ENCODE measurements at regions not wholly inside any gene's neighbourhood (a gene's known extent, or its start where the extent isn't known, plus 50 kb on each side); places are given as distances from the start of the nearest gene placed in this dataset.
"Not testable (repeated sequence)": the region's sequence is repeated elsewhere in the genome, so short reads cannot be mapped to it uniquely, and the experiment has no call there.

- no peak for DNase-seq (ENCODE audit: low spot score)
Observed at GRCh38 chr3:95627293-95627692, 1187.1 kb upstream of the EPHA6 start.

DNA sequence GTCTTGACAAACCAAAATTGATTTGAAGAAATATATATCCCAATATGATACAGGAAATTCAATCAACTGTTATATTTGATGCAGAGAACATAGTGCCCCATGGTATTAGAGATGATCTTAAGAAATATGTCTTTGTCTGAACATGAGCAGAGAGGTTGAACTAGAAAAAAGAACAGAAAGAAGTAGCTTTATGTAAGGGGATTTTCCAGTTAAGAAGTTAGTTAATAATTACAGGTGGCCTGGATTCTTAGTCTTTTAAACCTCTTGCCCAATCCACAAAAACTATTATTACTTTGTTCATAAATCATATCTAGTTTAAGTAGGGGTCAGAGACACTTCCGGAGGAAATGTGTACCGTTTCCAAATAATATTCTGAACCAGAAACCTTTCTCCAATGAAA, 1186.7 kb upstream of the EPHA6 start:
- DNase-seq (ENCODE audit: low spot score): no peak

GRCh38 chr3:95629802-95630201, 1184.6 kb upstream of the EPHA6 start:
- no peak for DNase-seq (ENCODE audit: low spot score)

DNA sequence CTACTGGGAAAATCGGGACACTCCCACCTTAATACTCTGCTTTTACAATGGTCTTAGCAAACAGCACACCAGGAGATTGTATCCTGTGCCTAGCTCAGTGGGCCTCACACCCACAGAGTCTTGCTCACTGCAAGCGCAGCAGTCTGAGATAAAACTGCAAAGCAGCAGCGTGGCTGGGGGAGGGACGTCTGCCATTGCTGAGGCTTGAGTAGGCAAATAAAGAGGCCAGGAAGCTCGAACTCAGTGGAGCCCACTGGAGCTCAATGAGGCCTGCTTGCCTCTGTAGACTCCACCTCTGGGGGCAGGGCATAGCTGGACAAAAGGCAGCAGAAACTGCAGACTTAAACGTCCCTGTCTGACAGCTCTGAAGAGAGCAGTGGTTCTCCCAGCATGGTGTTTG, 1169.1 kb upstream of the EPHA6 start:
- DNase-seq (ENCODE audit: low spot score): no peak

DNA sequence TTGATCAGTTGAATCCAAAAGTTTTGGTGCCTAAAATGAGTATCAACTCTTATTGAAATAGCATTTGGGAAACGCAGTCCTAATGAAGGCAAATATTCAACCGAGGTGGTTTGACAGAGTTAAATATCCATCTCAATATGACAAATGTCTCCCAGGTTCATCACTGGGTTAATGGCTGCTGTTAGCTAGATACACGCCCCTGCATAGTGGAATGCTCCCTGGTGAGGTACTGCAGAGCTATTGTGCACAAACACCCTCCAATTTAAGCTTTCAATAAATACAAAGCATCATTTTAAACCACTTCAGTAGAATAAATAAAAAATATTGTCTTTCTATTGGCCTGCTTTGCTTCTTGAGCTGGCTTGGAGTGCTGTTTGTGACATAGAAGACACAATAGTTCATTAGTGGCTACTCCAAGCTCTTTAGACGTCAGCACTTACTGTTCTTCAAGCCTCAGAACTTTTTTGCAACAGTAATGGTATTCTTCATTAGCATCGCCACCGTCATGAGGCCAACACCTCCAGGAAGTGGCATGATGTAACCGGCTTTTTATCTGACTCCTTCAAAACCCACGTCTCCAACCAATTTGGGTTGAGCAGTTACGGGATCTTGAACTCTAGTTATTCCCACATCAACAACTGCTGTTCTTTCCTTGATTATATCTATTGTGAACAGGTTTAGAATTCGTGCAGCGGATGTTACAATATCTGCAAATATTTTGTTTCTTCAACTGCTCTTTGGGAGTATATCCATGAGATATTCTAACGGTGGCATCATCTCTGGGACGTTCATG, 1159.6 kb upstream of the EPHA6 start:
- no peak for DNase-seq (ENCODE audit: low spot score)

- DNase-seq (ENCODE audit: low spot score): no peak
Observed at GRCh38 chr3:95655363-95655986, 1158.9 kb upstream of the EPHA6 start.

DNA sequence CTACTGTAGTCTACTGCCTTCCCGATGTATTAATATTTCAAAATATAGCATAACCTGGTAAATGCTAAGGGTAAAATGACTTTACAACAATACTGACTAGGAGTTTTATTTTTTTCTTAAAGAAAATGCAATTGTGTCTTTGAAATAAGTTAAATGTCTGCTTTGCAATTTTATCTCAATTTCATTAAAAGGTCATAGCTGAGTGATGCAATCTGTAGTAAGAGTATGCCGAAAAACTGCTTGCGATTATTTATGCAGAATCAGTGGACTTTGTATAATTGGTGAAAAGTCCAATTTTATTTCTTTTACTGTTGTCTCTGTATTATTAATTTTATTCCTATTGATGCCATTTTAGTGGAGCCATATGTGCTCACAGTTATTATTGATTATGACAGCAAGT, 1143.6 kb upstream of the EPHA6 start:
- DNase-seq (ENCODE audit: low spot score): no peak

DNA sequence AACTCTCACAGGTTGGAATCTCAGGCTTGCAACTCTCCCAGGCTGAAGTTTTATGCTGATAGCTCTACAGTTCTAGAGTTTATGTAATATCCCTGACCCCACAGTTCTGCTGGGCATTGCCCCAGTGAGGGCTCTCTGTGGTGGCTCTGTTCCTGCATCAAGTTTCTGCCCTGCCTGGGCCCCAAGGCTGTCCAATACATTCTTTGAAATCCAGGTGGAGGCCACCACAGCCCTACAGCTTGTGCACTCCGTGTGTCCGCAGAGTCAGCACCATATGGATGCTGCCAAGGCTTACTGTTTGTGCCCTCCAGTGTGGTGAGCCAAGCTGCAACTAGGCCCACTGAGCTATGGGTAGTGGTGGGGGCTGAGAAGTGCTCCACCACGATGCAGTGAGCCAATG, 1141.2 kb upstream of the EPHA6 start:
- DNase-seq (ENCODE audit: low spot score): no peak

GRCh38 chr3:95705786-95706418, 1108.5 kb upstream of the EPHA6 start:
- no peak for DNase-seq (ENCODE audit: low spot score)

- no peak for DNase-seq (ENCODE audit: low spot score)
Observed at GRCh38 chr3:95707268-95707667, 1107.1 kb upstream of the EPHA6 start.

GRCh38 chr3:95710684-95711083, 1103.7 kb upstream of the EPHA6 start:
- DNase-seq (ENCODE audit: low spot score): no peak

GRCh38 chr3:95711789-95712188, 1102.6 kb upstream of the EPHA6 start:
- DNase-seq (ENCODE audit: low spot score): no peak

DNA sequence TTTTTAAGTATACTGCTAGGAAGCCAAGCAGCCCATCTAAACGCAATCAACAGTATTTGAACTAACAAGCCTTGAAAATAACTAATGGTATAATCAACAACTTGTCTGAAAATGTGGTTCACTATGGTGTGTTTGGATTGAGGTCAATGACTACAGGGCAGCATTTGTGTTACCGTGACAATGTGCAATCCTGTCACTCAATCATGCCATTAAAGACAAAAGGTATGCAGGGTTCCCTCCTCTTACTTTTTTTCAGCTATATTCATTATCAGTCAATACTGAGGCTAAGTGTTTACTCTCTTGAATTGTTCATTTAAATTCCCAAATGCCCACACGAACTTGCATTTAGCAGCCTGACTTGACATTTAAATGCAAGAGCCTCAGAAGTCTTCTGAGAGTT, 1099.3 kb upstream of the EPHA6 start:
- DNase-seq (ENCODE audit: low spot score): no peak

GRCh38 chr3:95717048-95717447, 1097.3 kb upstream of the EPHA6 start:
- DNase-seq (ENCODE audit: low spot score): no peak

- no peak for DNase-seq (ENCODE audit: low spot score)
Observed at GRCh38 chr3:95718168-95718567, 1096.2 kb upstream of the EPHA6 start.

GRCh38 chr3:95719481-95719880, 1094.9 kb upstream of the EPHA6 start:
- no peak for DNase-seq (ENCODE audit: low spot score)

DNA sequence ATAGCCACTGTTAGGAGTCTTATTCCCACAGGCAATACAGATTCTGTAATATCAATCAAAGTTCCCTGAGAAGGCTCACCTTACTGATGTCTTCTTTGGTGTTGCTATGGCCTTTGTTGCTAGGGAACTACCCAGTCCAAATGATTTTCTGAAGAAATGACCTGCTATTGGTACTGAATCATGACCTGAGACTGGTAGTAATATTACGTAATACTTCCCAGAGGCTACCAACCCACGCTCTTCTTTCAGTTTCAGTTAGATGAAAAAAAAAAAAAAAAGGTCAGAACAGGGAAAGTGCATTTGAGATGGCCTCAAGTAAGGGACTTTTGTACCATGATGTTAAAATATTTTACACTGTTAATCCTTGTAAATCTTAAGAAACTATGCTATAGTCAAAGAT, 1092.5 kb upstream of the EPHA6 start:
- no peak for DNase-seq (ENCODE audit: low spot score)

DNA sequence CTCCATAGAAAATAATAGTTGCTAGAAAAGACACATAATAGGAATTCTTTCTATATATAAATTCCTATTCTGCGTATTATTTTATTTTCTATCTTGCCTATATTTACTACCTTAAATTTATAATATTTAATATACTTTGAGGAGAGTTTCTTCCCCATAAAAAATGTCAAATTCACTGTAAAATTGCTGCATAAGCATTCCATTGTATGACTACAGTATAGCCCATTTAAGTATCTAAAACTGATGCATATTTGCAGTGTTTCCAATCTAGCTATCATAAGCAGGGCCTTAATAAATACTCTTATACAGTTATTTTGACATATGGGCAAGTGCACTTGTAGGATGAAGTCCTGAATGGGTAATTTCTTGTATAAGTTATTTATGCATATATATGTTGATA, 1088.6 kb upstream of the EPHA6 start:
- no peak for DNase-seq (ENCODE audit: low spot score)

- no peak for DNase-seq (ENCODE audit: low spot score)
Observed at GRCh38 chr3:95731753-95732152, 1082.6 kb upstream of the EPHA6 start.

DNA sequence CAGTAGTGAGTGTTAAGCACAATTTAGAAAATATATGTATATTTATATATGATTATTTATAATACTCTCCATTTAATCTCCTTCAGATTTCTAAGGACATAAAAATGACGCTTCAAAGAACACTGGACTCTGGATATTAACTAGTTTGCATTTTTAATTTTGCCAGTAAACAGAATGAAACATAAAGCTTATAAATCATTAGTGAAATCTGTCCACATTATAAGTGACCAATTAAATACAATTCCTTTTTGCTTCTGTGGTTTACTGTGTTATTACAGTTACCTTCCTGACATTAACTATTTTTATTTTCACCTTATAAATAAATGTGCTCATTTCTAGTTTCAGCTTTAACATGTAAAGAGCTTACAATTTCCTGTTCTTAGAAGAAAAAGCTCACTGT, 1081.1 kb upstream of the EPHA6 start:
- DNase-seq (ENCODE audit: low spot score): no peak

DNA sequence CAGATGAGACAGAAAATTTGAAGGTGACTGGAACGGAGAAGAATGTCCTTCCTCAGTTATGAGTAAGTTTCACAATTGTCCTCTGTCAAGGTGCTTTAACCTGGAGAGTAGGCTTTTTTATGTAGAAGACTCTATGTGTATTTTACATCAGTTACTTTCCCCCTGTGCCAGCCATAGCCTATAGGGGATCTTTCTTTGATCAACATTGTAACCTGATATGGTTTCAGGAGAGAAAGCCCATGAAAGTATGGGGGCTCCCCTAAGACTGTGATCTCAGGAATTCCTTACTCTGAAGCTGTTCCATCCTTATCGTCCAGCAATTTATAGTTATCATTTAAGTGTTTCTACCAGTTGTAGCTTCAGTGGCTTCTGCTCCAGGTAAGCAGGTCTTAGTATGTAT, 1076.3 kb upstream of the EPHA6 start:
- DNase-seq (ENCODE audit: low spot score): no peak

DNA sequence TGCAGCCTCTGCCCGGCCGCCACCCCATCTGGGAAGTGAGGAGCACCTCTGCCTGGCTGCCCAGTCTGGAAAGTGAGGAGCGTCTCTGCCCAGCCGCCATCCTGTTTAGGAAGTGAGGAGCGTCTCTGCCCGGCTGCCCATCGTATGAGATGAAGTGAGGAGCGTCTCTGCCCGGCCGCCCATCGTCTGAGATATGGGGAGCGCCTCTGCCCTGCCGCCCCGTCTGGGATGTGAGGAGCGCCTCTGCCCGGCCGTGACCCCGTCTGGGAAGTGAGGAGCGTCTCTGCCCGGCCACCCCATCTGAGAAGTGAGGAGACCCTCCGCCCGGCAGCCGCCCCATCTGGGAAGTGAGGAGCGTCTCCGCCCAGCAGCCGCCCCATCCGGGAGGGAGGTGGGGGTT, 1069.5 kb upstream of the EPHA6 start:
- not testable (repeated sequence) for DNase-seq (ENCODE audit: low spot score)

DNA sequence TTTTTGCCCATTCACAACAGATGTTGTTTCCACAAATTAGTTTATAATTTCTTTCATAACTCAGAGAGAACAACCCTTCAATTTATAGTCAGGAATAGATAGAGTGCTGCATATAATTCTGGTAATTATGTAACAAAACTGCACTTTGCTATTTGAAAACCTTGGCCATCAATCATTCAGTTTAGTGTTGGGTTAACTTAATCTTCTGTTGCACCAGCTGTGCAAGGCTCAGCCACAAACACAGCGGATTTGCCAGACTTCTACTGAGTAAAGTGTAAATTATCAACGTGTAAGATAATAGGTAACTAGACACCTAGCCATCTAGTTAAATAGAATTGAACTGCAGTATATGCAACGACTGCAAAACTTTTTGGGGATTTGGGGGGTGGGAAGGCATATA, 1064.3 kb upstream of the EPHA6 start:
- no peak for DNase-seq (ENCODE audit: low spot score)

Data from mucosa of gallbladder (tissue), 1 donor.